ENCODE measurements at regions not wholly inside any gene's neighbourhood (a gene's known extent, or its start where the extent isn't known, plus 50 kb on each side); places are given as distances from the start of the nearest gene placed in this dataset.
"Not testable (repeated sequence)": the region's sequence is repeated elsewhere in the genome, so short reads cannot be mapped to it uniquely, and the experiment has no call there.

GRCh38 chr14:62501021-62501750 is 544.1 kb downstream of the KCNH5 start:
- no peak for DNase-seq (ENCODE audit: low spot score)
- no peak for TF ChIP-seq CTCF (IDR thresholded peaks at IDR 0.05)
- no peak overlapping the region for H3K27ac ChIP-seq
- H3K4me3 ChIP-seq = no peak overlapping the region

DNA sequence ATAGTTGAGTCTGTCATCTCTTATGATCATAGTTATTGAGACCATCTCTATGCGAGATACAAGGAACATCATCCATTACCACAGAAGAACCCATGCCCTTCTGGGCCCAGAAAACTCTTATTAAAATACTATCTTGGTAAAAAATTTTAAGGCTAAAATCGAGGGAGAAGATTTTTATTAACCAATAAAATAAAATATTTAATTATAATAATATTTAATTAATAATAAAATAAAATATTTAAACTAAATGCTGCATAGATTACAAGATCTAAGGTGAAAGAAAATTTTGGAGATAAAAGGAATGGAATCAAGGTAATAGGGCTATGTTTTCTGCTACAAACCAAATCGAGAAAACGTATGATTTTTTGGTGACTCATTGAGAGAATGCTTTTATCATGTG is 540.2 kb downstream of the KCNH5 start:
- TF ChIP-seq CTCF (IDR thresholded peaks at IDR 0.05) = no peak

DNA sequence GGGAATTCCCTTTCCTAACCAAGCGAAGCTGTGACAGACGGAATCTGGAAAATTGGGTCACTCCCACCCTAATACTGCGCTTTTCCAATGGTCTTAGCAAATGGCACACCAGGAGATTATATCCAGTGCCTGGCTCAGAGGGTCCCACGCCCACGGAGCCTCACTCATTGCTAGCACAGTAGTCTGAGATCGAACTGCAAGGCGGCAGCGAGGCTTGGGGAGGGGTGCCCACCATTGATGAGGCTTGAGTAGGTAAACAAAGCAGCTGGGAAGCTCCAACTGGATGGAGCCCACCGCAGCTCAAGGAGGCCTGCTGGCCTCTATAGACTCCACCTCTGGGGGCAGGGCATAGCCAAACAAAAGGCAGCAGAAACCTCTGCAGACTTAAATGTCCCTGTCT is 523.9 kb downstream of the KCNH5 start:
- not testable (repeated sequence) for DNase-seq (ENCODE audit: low spot score); H3K27ac ChIP-seq

More for the DNA sequence above, 540.2 kb downstream of the KCNH5 start:
- no peak for DNase-seq (ENCODE audit: low spot score)
- H3K27ac ChIP-seq = no peak overlapping the region
- H3K4me3 ChIP-seq = no peak overlapping the region

DNA sequence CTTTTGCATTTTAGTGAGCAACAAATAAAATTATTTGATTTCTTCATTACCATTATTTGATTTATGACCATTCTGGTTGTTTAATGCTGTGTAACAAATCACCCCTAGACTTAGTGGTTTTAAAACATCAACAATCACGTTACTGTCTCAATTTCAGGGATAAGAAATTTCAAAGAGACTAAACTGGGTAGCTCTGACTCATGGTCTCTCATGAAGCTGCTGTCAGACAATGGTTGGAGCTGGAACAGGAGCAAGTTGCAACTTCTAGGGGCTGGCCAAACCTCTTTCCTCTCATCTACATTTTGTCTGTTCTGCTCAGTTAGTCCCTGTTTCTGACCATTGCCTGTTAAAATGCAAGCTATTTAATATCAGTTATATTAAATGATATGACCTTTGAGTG is 517.0 kb downstream of the KCNH5 start:
- no peak for DNase-seq (ENCODE audit: low spot score)
- TF ChIP-seq CTCF (IDR thresholded peaks at IDR 0.05) = no peak
- Histone ChIP-seq H3K4me3 (no peak overlapping the region), H3K27ac (no peak overlapping the region)

More for the DNA sequence above, 523.9 kb downstream of the KCNH5 start:
- H3K4me3 ChIP-seq = not testable (repeated sequence)

GRCh38 chr14:62532181-62532580 is 513.1 kb downstream of the KCNH5 start:
- H3K4me3 ChIP-seq = no peak overlapping the region
- DNase-seq (ENCODE audit: low spot score) = no peak
- H3K27ac ChIP-seq = no peak overlapping the region
- no peak for TF ChIP-seq CTCF (IDR thresholded peaks at IDR 0.05)

- TF ChIP-seq CTCF (IDR thresholded peaks at IDR 0.05) = no peak
- H3K27ac ChIP-seq = no peak overlapping the region
- H3K4me3 ChIP-seq = no peak overlapping the region
- DNase-seq (ENCODE audit: low spot score) = no peak
These were observed 498.3 kb downstream of the KCNH5 start for GRCh38 chr14:62546862-62547474.

DNA sequence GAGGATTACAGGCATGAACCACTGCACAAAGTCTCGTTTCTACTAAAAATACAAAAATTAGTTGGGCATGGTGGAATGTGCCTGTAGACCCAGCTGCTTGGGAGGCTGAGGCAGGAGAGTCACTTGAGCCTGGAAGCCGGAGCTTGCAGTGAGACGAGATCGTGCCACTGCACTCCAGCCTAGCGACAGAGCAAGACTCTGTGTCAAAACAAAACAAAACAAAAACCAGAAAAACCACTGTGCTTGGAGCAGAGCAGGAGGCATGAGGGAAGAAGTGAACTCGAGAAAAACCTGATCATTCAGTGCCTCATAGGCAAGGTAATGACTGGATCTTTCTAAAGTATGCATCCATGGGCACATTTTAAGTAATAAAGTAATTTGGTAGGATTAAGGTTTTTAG is 487.8 kb downstream of the KCNH5 start:
- TF ChIP-seq CTCF (IDR thresholded peaks at IDR 0.05) = no peak
- H3K4me3 ChIP-seq = no peak overlapping the region
- H3K27ac ChIP-seq = no peak overlapping the region
- no peak for DNase-seq (ENCODE audit: low spot score)
